ENCODE measurements at regions not wholly inside any gene's neighbourhood (a gene's known extent, or its start where the extent isn't known, plus 50 kb on each side); places are given as distances from the start of the nearest gene placed in this dataset.

DNA sequence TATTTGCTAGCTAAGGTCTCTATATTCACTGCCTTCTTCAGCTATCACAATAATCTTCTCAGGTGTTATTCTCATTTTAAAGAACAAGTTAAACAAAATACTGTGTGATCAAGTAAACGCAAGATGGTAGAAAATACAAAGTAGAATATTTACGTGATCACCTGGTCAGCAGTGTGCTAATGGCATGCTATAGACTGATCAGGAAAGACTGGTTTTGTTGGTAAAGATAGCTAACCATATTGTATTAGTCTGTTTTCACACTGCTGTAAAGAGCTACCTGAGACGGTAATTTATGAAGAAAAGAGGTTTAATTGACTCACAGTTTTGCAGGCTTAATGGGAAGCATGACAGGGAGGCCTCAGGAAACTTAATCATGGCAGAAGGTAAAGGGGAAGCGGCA is 50.4 kb downstream of the ZBTB38 start:
- Mint-ChIP-seq H3K4me3 (ENCODE audit: low read depth) (no peak overlapping the region), H3K9me3 (peaks cover 7% of the 10 kb centered on the region), H3K36me3 (ENCODE audit: low read depth) (peaks cover 49% of the 10 kb centered on the region), H3K4me1 (ENCODE audit: low read depth) (peaks cover 20% of the 10 kb centered on the region), H3K27ac (no peak overlapping the region), H3K27me3 (ENCODE audit: low read depth) (no peaks in the 10 kb centered on the region)
- intact Hi-C loops (cut with micrococcal nuclease), result loop anchor here (10.0 kb wide), 1 partner anchor 474 kb away; the partner anchor contains the start of gene SLC25A36
- no peak for DNase-seq (ENCODE audit: low spot score)

DNA sequence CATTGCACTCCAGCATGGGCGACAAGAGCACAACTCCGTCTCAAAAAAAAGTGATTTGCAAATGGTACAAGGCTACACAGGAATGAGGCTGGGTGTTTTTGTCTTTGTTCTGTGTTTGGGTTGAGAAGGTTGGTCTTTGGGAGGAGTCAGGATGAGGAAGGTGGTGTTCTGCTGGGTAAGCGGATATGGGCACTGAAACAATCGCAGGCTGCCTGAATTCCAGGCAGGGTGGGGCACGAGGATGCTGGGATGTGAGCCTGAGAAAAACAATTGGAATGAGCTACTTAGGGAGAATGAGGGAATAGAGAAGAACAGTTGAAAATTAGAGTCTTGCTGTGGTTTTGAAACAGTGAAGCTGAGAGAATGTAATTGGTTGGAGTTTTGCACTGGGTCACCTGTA is 51.6 kb downstream of the ZBTB38 start:
- Mint-ChIP-seq H3K9me3 (peaks cover 7% of the 10 kb centered on the region), H3K36me3 (ENCODE audit: low read depth) (peaks cover 37% of the 10 kb centered on the region), H3K27me3 (ENCODE audit: low read depth) (no peaks in the 10 kb centered on the region), H3K4me3 (ENCODE audit: low read depth) (no peak overlapping the region), H3K4me1 (ENCODE audit: low read depth) (peaks cover 8% of the 10 kb centered on the region), H3K27ac (no peak overlapping the region)
- DNase-seq (ENCODE audit: low spot score), result no peak
- intact Hi-C loops (cut with micrococcal nuclease), result loop anchor here (10.0 kb wide), 1 partner anchor 475 kb away; the partner anchor contains the start of gene SLC25A36

DNA sequence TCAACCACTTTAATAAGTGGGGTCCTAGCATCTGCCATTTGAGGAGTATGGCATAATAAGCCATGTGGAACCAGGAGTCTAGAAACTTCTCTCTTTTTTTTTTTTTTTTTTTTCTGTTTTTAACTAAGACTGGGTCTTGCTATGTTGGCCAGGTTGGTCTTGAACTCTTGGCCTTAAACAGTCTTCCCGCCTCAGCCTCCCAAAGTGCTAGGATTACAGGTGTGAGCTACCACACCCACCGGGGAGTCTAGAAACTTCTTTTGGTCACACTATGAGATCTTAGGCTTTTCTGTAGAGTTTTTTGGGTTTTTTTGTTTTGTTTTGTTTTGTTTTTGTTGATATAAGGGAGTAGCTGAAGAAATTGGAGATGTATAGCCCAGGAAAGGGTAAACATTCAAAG is 52.9 kb downstream of the ZBTB38 start:
- Mint-ChIP-seq H3K27me3 (ENCODE audit: low read depth) (no peaks in the 10 kb centered on the region), H3K4me1 (ENCODE audit: low read depth) (peaks cover 14% of the 10 kb centered on the region), H3K9me3 (peaks cover 7% of the 10 kb centered on the region), H3K4me3 (ENCODE audit: low read depth) (no peak overlapping the region), H3K27ac (no peak overlapping the region), H3K36me3 (ENCODE audit: low read depth) (peaks cover 28% of the 10 kb centered on the region)
- no peak for DNase-seq (ENCODE audit: low spot score)
- intact Hi-C loops (cut with micrococcal nuclease), result no loop called here

DNA sequence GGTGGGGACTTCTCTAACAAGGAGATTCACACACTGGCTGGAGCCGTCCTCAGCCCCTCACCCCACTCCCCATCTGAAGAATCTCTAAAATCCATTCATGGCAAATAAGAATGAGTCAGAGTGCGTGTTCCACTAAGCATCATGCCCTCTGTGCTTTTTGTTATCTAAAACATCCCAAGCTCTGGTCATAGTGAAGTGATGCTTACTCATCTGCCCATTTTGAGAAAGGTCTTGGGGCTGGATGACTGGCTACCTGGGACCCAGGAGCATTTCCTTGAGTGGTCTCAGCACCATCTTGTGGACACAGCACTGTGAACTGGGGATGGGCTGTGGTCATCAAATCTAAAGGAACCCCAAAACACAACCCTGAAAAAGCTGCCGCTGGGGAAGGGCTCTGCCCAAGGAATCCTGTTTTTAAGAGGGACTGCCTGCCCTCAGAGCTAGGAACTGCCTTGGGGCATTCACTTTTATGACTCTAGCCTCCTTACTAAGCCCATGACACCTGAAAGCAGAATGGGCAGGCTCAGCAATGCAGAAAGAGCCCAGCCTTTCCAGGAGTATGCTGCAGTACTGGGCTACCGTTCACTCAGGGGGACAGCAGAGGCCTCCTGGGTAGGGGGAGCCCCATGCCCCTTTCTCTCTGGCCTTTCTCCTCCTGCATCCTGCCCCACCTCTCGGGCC is 53.5 kb downstream of the ZBTB38 start:
- intact Hi-C loops (cut with micrococcal nuclease), result no loop called here
- H3K27ac Mint-ChIP-seq, result no peak overlapping the region
- H3K9me3 Mint-ChIP-seq, result peaks cover 7% of the 10 kb centered on the region
- no peaks in the 10 kb centered on the region for H3K27me3 Mint-ChIP-seq (ENCODE audit: low read depth)
- no peak overlapping the region for H3K4me3 Mint-ChIP-seq (ENCODE audit: low read depth)
- H3K36me3 Mint-ChIP-seq (ENCODE audit: low read depth), result peaks cover 23% of the 10 kb centered on the region
- peaks cover 14% of the 10 kb centered on the region for H3K4me1 Mint-ChIP-seq (ENCODE audit: low read depth)
- DNase-seq (ENCODE audit: low spot score), result no peak

DNA sequence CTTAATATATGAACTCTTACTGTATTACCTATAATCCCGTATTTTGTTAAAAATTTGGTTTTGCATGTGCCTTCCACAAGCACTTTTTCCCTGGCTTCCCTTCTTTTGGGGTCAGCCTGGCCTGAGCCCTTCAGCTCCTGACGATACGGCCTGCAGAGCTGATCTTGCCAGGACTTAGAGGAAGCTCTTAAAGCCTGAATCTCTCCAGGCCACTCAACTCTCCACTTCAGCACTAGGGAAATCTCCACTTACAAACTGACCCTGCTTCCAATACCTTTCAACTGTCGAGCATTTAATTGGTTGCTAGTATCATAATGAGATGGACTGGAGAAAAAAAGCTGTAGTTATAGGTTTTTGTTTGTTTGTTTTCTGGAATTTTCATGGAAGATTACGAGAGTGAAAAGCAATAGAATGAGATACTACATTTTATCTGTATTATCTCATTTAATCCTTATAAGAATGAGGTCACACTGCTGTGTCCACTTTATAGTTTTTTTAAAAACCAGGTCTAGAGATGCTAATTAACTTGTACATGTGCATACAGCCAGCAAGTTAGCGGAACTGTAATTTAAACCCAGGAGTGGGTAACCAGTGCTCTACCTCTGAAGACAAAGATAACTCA is 54.8 kb downstream of the ZBTB38 start:
- Mint-ChIP-seq H3K4me1 (ENCODE audit: low read depth) (peaks cover 14% of the 10 kb centered on the region), H3K4me3 (ENCODE audit: low read depth) (no peak overlapping the region), H3K36me3 (ENCODE audit: low read depth) (peaks cover 18% of the 10 kb centered on the region), H3K27ac (no peak overlapping the region), H3K9me3 (peaks cover 7% of the 10 kb centered on the region), H3K27me3 (ENCODE audit: low read depth) (no peaks in the 10 kb centered on the region)
- no peak for DNase-seq (ENCODE audit: low spot score)
- intact Hi-C loops (cut with micrococcal nuclease), result no loop called here

DNA sequence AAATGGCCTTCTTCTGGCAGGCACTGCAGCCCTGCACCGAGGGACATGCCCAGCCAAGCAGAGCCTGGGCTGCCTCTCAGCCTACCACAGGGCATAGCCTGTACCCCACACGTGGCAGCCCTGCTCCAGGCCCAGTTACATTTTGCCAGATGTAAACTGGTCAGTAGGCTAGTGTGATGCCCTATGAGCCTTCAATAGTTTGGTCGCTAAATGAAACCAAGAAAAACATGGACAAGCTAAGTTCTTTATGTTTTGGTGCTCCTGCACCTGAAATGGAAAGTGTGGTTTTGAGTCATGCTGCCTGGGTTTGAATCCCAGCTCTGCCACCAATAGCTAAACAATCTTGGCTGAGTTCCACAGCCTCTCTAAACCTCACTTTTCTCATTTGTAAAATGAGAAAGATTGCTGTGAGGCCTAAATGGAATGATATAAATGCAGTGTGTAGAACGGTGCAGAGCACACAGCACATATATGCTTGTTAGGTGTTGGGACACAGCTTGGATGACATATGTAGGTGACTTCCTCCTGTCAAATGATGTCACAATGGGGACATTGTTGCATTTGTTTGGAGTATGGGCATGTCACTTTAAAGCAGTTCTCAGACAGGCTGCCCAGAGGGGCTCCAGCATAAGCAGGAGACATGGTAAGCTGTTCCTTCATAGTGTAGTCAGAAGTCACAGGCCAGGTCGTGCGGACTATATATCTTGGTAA is 57.4 kb downstream of the ZBTB38 start:
- intact Hi-C loops (cut with micrococcal nuclease), result no loop called here
- H3K27ac Mint-ChIP-seq, result no peak overlapping the region
- DNase-seq (ENCODE audit: low spot score), result no peak

DNA sequence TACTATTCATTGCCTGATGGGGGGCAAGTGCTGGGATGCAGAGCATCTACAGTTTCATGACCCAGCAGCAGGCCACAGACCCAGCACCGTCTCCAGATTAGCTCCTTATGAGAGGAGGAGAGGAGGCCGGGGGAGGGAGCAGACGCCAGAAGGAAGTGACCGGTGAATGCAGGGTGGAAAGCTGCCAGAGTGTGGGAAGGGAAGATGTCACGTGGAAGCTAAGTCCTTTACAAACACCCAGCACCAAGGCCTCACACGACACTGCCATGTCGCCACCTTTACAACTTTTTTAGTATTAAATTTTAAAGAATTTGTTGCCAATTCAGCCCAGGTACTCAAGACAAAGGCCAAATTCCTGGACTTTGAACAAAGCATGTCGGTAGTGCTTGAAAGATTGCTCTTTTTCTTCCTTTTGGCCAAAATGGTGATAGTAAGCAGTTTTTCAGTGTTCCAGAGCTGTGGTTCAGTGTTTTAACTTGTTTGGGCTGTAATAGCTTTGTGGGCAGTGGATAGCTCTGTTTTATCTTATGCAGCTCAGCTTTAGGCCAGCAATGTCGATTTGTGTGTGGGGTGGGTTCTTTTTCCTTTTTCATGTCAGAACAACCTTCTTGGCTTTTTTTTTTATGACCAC is 58.2 kb downstream of the ZBTB38 start:
- H3K27ac Mint-ChIP-seq, result no peak overlapping the region

More for the DNA sequence above, 57.4 kb downstream of the ZBTB38 start:
- Mint-ChIP-seq H3K27me3 (ENCODE audit: low read depth) (no peaks in the 10 kb centered on the region), H3K4me3 (ENCODE audit: low read depth) (no peak overlapping the region), H3K9me3 (no peaks in the 10 kb centered on the region), H3K4me1 (ENCODE audit: low read depth) (peaks cover 12% of the 10 kb centered on the region), H3K36me3 (ENCODE audit: low read depth) (no peaks in the 10 kb centered on the region)

DNA sequence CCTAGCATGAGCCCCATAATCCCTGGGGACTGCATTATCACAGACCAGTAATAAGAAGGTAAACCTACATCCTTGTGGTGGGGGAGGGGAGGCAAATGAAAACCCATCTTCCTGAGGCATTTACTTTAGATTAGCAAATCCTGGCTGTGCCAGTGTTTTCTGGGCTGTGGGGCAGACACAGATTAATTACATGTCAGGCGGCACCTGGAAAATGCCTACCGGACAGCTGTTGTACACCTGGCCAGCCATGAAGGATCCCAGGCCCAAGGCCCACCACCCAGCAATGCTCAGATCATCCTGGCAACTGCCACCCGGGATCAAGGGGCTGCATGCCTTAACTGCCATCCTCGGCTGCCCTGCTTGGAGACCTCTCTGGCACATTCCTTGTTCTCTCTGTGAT is 59.1 kb upstream of the RASA2 start:
- H3K4me1 Mint-ChIP-seq (ENCODE audit: low read depth), result peaks cover 8% of the 10 kb centered on the region
- no peak overlapping the region for H3K4me3 Mint-ChIP-seq (ENCODE audit: low read depth)
- no peaks in the 10 kb centered on the region for H3K27me3 Mint-ChIP-seq (ENCODE audit: low read depth)
- intact Hi-C loops (cut with micrococcal nuclease), result no loop called here
- no peaks in the 10 kb centered on the region for H3K36me3 Mint-ChIP-seq (ENCODE audit: low read depth)
- no peak overlapping the region for H3K27ac Mint-ChIP-seq
- no peak for DNase-seq (ENCODE audit: low spot score)
- H3K9me3 Mint-ChIP-seq, result no peaks in the 10 kb centered on the region

More for the DNA sequence above, 58.2 kb downstream of the ZBTB38 start:
- Mint-ChIP-seq H3K4me3 (ENCODE audit: low read depth) (no peak overlapping the region), H3K4me1 (ENCODE audit: low read depth) (peaks cover 9% of the 10 kb centered on the region), H3K27me3 (ENCODE audit: low read depth) (no peaks in the 10 kb centered on the region), H3K36me3 (ENCODE audit: low read depth) (no peaks in the 10 kb centered on the region), H3K9me3 (no peaks in the 10 kb centered on the region)
- DNase-seq (ENCODE audit: low spot score), result no peak
- intact Hi-C loops (cut with micrococcal nuclease), result no loop called here

DNA sequence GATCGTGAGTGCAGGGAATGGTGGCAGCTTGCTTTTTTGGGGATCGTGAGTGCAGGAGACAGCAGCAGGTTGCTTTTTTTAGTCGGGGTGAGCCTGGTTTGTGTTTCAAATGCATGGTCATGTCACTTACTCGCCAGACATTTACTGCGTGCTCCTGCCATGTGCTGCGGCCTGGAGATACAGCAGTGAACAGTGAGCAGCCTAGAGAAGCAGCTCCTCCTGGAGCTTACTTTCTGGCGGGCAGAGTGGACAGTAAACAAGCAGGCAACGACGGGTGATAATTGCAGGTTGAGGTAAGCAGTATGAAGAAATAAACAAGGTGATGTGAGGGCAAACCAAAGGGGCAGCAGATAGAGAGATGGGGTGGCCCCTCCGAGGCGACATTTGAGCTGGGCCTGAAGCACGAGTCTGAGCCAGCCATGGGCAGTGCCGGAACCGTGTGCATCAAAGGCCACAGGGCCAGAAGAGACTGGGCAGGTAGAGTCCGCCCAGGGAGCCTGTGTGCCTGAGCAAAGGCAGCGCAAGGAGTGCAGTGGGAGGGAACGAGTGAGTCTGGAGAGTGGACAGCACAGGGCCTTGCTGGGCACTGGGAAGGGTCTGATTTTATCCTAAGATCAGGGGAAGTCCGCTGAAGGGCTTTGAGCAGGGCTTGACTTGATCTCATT is 57.3 kb upstream of the RASA2 start:
- intact Hi-C loops (cut with micrococcal nuclease), result no loop called here
- Mint-ChIP-seq H3K9me3 (no peaks in the 10 kb centered on the region), H3K4me3 (ENCODE audit: low read depth) (no peak overlapping the region), H3K27me3 (ENCODE audit: low read depth) (no peaks in the 10 kb centered on the region), H3K27ac (no peak overlapping the region), H3K36me3 (ENCODE audit: low read depth) (no peaks in the 10 kb centered on the region), H3K4me1 (ENCODE audit: low read depth) (peaks cover 8% of the 10 kb centered on the region)
- DNase-seq (ENCODE audit: low spot score), result no peak

DNA sequence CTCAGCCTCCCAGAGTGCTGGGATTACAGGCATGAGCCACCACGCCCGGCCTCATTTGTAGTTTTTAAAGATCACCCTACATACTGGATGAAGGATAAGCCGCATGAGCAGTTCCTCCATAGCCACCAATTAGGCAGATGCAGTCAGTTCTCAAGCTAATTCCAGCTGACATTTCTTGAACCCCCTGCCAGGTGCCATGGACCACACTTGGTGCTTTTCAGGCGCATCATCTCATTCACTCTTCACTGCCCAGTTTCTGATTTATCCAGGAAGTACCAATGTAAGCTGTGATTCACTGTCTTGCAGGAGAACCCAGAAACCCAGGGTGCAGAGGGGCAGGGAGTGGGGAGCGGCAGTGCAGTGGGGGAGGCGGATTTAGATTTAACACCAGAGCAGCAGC is 56.5 kb upstream of the RASA2 start:
- no peaks in the 10 kb centered on the region for H3K36me3 Mint-ChIP-seq (ENCODE audit: low read depth)
- no peaks in the 10 kb centered on the region for H3K27me3 Mint-ChIP-seq (ENCODE audit: low read depth)
- H3K4me3 Mint-ChIP-seq (ENCODE audit: low read depth), result no peak overlapping the region
- intact Hi-C loops (cut with micrococcal nuclease), result no loop called here
- DNase-seq (ENCODE audit: low spot score), result no peak
- peaks cover 5% of the 10 kb centered on the region for H3K4me1 Mint-ChIP-seq (ENCODE audit: low read depth)
- H3K27ac Mint-ChIP-seq, result no peak overlapping the region
- H3K9me3 Mint-ChIP-seq, result no peaks in the 10 kb centered on the region

DNA sequence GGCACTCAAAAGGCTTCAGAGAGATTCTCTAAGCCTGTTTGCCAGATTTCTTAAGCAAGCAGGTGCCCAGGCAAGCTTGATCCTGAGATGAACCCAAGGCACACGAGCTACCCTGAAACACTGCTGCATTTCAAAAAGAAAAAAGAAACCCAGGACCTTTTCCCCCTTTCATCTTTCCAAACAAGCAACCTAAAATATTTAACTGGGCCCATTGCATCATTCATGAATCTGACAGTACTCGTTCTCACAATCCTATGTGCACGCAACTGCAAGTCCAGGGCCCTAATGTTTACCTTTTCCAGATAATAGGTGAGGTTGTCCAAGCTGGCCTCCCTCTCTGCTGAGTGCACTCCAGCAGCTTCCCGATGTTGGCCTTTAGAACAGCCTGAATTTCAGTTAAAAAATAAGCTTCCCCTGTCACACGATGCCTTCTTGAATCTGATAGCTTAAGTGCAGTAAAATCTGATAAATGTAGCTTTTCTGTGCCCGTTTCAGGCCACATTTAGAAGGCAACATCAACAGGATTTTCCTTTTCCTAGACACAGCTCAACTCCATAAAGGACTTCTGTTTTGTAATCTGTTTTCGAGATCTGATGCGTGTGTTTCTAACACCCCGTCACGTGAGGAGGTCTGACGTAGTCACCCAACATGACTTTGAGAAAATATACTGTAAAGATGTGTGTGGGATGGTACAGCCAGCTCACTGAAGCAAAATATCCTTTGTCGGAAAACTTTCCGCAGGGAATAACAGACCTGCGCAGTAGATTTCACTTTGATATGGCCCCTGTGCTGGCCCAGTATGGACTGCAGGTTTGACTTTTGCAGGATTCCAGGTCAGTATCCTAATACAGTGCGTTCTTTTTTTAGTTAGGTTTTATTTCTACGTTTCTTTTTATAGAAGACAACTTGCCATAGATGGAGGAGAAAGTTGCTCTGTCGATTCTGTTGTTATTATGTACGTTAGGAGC is 55.1 kb upstream of the RASA2 start:
- Mint-ChIP-seq H3K4me1 (ENCODE audit: low read depth) (no peaks in the 10 kb centered on the region), H3K9me3 (no peaks in the 10 kb centered on the region), H3K27me3 (ENCODE audit: low read depth) (no peaks in the 10 kb centered on the region), H3K27ac (no peak overlapping the region), H3K4me3 (ENCODE audit: low read depth) (no peak overlapping the region), H3K36me3 (ENCODE audit: low read depth) (no peaks in the 10 kb centered on the region)
- no peak for DNase-seq (ENCODE audit: low spot score)
- intact Hi-C loops (cut with micrococcal nuclease), result no loop called here

DNA sequence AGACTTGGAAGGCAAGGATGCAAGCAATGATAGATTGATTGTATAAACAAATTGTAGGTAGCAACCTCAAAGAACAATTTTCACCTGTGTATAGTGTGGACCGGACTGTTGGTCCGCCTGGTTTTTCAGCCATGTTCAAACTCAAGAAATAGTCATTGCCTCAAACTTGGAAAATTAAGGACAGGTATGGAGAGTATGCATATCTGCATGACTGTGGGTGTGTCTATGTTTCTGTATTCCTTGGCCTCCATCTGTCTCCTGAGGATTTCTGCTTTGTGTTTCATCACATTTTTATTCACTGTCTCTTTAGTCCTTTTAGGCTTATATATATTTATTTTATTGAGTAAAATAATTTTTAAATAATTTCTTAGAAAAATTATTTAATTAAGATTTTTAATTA is 53.9 kb upstream of the RASA2 start:
- intact Hi-C loops (cut with micrococcal nuclease), result no loop called here

More for the DNA sequence above, 53.9 kb upstream of the RASA2 start:
- Mint-ChIP-seq H3K27me3 (ENCODE audit: low read depth) (no peaks in the 10 kb centered on the region), H3K36me3 (ENCODE audit: low read depth) (no peaks in the 10 kb centered on the region), H3K4me3 (ENCODE audit: low read depth) (no peak overlapping the region), H3K9me3 (no peaks in the 10 kb centered on the region), H3K4me1 (ENCODE audit: low read depth) (no peaks in the 10 kb centered on the region), H3K27ac (no peak overlapping the region)
- DNase-seq (ENCODE audit: low spot score), result no peak
